Right lobe of liver (tissue), 6 donors: ENCODE measurements at regions not wholly inside any gene's neighbourhood (a gene's known extent, or its start where the extent isn't known, plus 50 kb on each side); places are given as distances from the start of the nearest gene placed in this dataset.
"Not testable (repeated sequence)": the region's sequence is repeated elsewhere in the genome, so short reads cannot be mapped to it uniquely, and the experiment has no call there.

Source experiments
- ATAC-seq, 4 donors: fragments of 200-7000 bp; cut with Tn5 transposase; one replicate each; pipeline ENCODE4 v1.9.1; 2020; ENCODE audit warnings: mild to moderate bottlenecking in 4 of 4, moderate library complexity in 4 of 4
- DNase-seq, 3 donors: peaks; one replicate each; pipeline ENCODE4 v3.0.0-alpha.2; 2020
- H3K27ac ChIP-seq, 3 donors: fragments of 200-600 bp; one replicate each; pipeline ENCODE4 v1.8.0; 2022
- H3K27me3 ChIP-seq, 2 donors: fragments of 200-600 bp; one replicate each; pipeline ENCODE4 v1.8.0; 2022
- H3K36me3 ChIP-seq, 4 donors: fragments of 200-600 bp; sonication (generic) in 1 of 4; one replicate each; pipeline versions ENCODE4 v1.5.1 to v1.8.0; 2017 to 2022; ENCODE audit warnings: control low read depth in 1 of 4
- H3K4me1 ChIP-seq, 4 donors: fragments of 200-600 bp; sonication (generic) in 1 of 4; one replicate each; pipeline versions ENCODE4 v1.5.1 to v1.8.0; 2017 to 2022; ENCODE audit warnings: control low read depth in 1 of 4
- H3K4me3 ChIP-seq, 3 donors: fragments of 200-600 bp; one replicate each; pipeline ENCODE4 v1.8.0; 2022
- H3K9me3 ChIP-seq, 4 donors: fragments of 200-600 bp; sonication (generic) in 1 of 4; one replicate each; pipeline versions ENCODE4 v1.5.1 to v1.8.0; 2017 to 2022; ENCODE audit warnings: control low read depth in 1 of 4
- POLR2A ChIP-seq: fragments of 450-650 bp; IDR thresholded peaks from one replicate; pipeline ENCODE4 v1.6.1; 2017; ENCODE audit warnings: antibody characterized with exemption, mild to moderate bottlenecking
- WGBS: methylation state at CpG from one replicate; pipeline ENCODE4 v1.1.6; 2018; ENCODE audit warnings: low coverage, low lambda C conversion rate; ENCODE audit not compliant: insufficient coverage; ENCODE audit errors: missing lambda C conversion rate; 5-methylcytosine and 5-hydroxymethylcytosine counted together
- intact Hi-C, 2 donors: fragments of 100-400 bp; cut with DNase I; formaldehyde crosslinking; loops; one replicate each; pipeline versions ENCODE4 v1.11.2 to v1.14.1; 2022
- TF ChIP-seq, protein P1 (sequence below), 4 donors: fragments of 200-600 bp in 3 of 4; fragments of 450-650 bp in 1 of 4; IDR thresholded peaks; one replicate each; pipeline versions ENCODE4 v1.5.1 to v1.8.0; 2016 to 2022; ENCODE audit warnings: antibody characterized with exemption in 4 of 4, mild to moderate bottlenecking in 2 of 4
- donor health status: DM: no; HTN: yes; CAD: no.
- donor health status: DM: no; HTN: no; CAD: no.
- donor health status: DM: no; HTN: no; CAD: no.
- donor health status: DM: no; HTN: yes; CAD: no.
- donor health status: DM: no; HTN: yes; CAD: no.

- H3K9me3 ChIP-seq = no peaks in the 10 kb centered on the region
- no peaks in the 10 kb centered on the region for H3K27me3 ChIP-seq
- H3K4me1 ChIP-seq = no peaks in the 10 kb centered on the region
- TF ChIP-seq, protein P1, sequence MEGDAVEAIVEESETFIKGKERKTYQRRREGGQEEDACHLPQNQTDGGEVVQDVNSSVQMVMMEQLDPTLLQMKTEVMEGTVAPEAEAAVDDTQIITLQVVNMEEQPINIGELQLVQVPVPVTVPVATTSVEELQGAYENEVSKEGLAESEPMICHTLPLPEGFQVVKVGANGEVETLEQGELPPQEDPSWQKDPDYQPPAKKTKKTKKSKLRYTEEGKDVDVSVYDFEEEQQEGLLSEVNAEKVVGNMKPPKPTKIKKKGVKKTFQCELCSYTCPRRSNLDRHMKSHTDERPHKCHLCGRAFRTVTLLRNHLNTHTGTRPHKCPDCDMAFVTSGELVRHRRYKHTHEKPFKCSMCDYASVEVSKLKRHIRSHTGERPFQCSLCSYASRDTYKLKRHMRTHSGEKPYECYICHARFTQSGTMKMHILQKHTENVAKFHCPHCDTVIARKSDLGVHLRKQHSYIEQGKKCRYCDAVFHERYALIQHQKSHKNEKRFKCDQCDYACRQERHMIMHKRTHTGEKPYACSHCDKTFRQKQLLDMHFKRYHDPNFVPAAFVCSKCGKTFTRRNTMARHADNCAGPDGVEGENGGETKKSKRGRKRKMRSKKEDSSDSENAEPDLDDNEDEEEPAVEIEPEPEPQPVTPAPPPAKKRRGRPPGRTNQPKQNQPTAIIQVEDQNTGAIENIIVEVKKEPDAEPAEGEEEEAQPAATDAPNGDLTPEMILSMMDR (IDR thresholded peaks at IDR 0.05) = no peak
- no peak for TF ChIP-seq POLR2A
- H3K27ac ChIP-seq = no peak overlapping the region
- ATAC-seq = no peak
- no peak for DNase-seq
- H3K4me3 ChIP-seq = no peak overlapping the region
- no peaks in the 10 kb centered on the region for H3K36me3 ChIP-seq
- intact Hi-C loops = no loop called here
These were observed 1114.2 kb upstream of the GOT2 start for GRCh38 chr16:59848296-59848695.

- ATAC-seq (no peak), DNase-seq (no peak)
- TF ChIP-seq POLR2A = no peak
- TF ChIP-seq, protein P1 (IDR thresholded peaks at IDR 0.05) = no peak
- no peaks in the 10 kb centered on the region for H3K27me3 ChIP-seq
- H3K4me3 ChIP-seq = no peak overlapping the region
- no peaks in the 10 kb centered on the region for H3K9me3 ChIP-seq
- WGBS = 57% methylated on average over 3 of the region's 3 CpGs
- no peaks in the 10 kb centered on the region for H3K4me1 ChIP-seq
- no peak overlapping the region for H3K27ac ChIP-seq
- H3K36me3 ChIP-seq = no peaks in the 10 kb centered on the region
- intact Hi-C loops = no loop called here
These were observed 1106.1 kb upstream of the GOT2 start for GRCh38 chr16:59840169-59840568.

GRCh38 chr16:59826767-59827166 is 1092.7 kb upstream of the GOT2 start:
- DNase-seq (no peak), ATAC-seq (no peak)
- TF ChIP-seq POLR2A = no peak
- TF ChIP-seq, protein P1 (IDR thresholded peaks at IDR 0.05) = no peak
- no peak overlapping the region for H3K4me3 ChIP-seq
- no peaks in the 10 kb centered on the region for H3K9me3 ChIP-seq
- no peaks in the 10 kb centered on the region for H3K27me3 ChIP-seq
- intact Hi-C loops = no loop called here
- H3K27ac ChIP-seq = no peak overlapping the region
- WGBS = 59% methylated on average over 1 of the region's 1 CpG
- H3K36me3 ChIP-seq = no peaks in the 10 kb centered on the region
- H3K4me1 ChIP-seq = no peaks in the 10 kb centered on the region

GRCh38 chr16:59809488-59809887 is 1075.4 kb upstream of the GOT2 start:
- H3K27me3 ChIP-seq, H3K4me3 ChIP-seq, H3K4me1 ChIP-seq, H3K9me3 ChIP-seq, intact Hi-C loops, ATAC-seq, H3K36me3 ChIP-seq, DNase-seq, H3K27ac ChIP-seq: not testable (repeated sequence)
- whole genome bisulfite sequencing = 61% methylated on average over 5 of the region's 11 CpGs

GRCh38 chr16:59783191-59783590 is 1049.1 kb upstream of the GOT2 start:
- Histone ChIP-seq H3K27me3 (no peaks in the 10 kb centered on the region), H3K4me3 (no peak overlapping the region), H3K4me1 (no peaks in the 10 kb centered on the region), H3K9me3 (no peaks in the 10 kb centered on the region), H3K27ac (no peak overlapping the region), H3K36me3 (no peaks in the 10 kb centered on the region)
- no peak for ATAC-seq
- intact Hi-C loops = no loop called here
- 70% methylated on average over 1 of the region's 1 CpG for WGBS
- no peak for TF ChIP-seq POLR2A
- TF ChIP-seq, protein P1 (IDR thresholded peaks at IDR 0.05) = no peak
- no peak for DNase-seq
